HCT116 (cell line): ENCODE measurements at regions not wholly inside any gene's neighbourhood (a gene's known extent, or its start where the extent isn't known, plus 50 kb on each side); places are given as distances from the start of the nearest gene placed in this dataset.

ENCODE experiments used
- ATAC-seq: fragments of 200-7000 bp; cut with Tn5 transposase; 2 replicates; pipeline ENCODE4 v1.9.1; 2020; ENCODE audit warnings: mild to moderate bottlenecking, moderate library complexity
- BruUV-seq: library from RNA; stranded (reverse); fragments of 400-500 nt; replicated peaks from 2 replicates; lab custom pipeline; 2021; lab: Mats Ljungman, UMichigan
- CTCF ChIA-PET: fragments of 300-600 bp; sonication (Branson Sonifier 250); formaldehyde crosslinking; loops from one replicate; lab custom pipeline; 2021; ENCODE audit warnings: antibody characterized with exemption; lab: Charles Lee
- POLR2A ChIA-PET: fragments of 300-600, 350-600 bp; sonication (Branson Sonifier 250); formaldehyde crosslinking; loops from one replicate; lab custom pipeline; 2021; ENCODE audit warnings: antibody characterized with exemption; lab: Charles Lee
- RAD21 ChIA-PET, 2 experiments: fragments of 300-600 bp; sonication (Branson Sonifier 250); formaldehyde crosslinking; loops; one replicate each; lab custom pipeline; 2023; ENCODE audit warnings: low total read pairs in 2 of 2; ENCODE audit not compliant: uncharacterized antibody in 2 of 2, unreplicated experiment in 2 of 2, low non-redundant PET in 1 of 2; lab: Charles Lee
- DNase-seq: peaks from one replicate; pipeline ENCODE4 v3.0.0-alpha.2; 2010; ENCODE audit warnings: low read depth, low spot score
- H2AFZ ChIP-seq: fragments of 200-600 bp; shearing (Covaris generic), sonication (generic); 2 replicates; pipeline ENCODE4 v1.6.1; 2017; ENCODE audit warnings: low read depth, mixed run types, mixed read lengths, antibody characterized with exemption, low read length; ENCODE audit not compliant: poor library complexity, severe bottlenecking
- H3K27ac ChIP-seq: 2 replicates; pipeline ENCODE4 v1.5.1; 2012; ENCODE audit warnings: low read depth, low read length
- H3K27me3 ChIP-seq: fragments of 200-600 bp; sonication (generic); 2 replicates; pipeline ENCODE4 v1.6.1; 2016; ENCODE audit warnings: mixed run types, low read length, mixed read lengths; ENCODE audit not compliant: insufficient read depth
- H3K36me3 ChIP-seq, 2 experiments: fragments of 200-500 bp in 1 of 2; fragments of 200-600 bp in 1 of 2; sonication (Bioruptor generic) in 1 of 2; sonication (generic) in 1 of 2; 2 replicates each; pipeline versions ENCODE4 v1.5.1 to v1.6.1; 2014 to 2016; ENCODE audit warnings: low read length in 2 of 2, inconsistent platforms in 1 of 2, mixed read lengths in 1 of 2, mixed run types in 1 of 2; ENCODE audit not compliant: insufficient read depth in 2 of 2, control insufficient read depth in 1 of 2
- H3K4me1 ChIP-seq, 2 experiments: fragments of 200-600 bp in 1 of 2; sonication (generic) in 1 of 2; 2 replicates each; pipeline versions ENCODE4 v1.5.1 to v1.6.1; 2012 to 2017; ENCODE audit warnings: low read length in 2 of 2, inconsistent platforms in 1 of 2, mild to moderate bottlenecking in 1 of 2, mixed read lengths in 1 of 2, mixed run types in 1 of 2, moderate library complexity in 1 of 2; ENCODE audit not compliant: insufficient read depth in 2 of 2, control insufficient read depth in 1 of 2
- H3K4me2 ChIP-seq: fragments of 200-600 bp; sonication (generic); 2 replicates; pipeline ENCODE4 v1.6.1; 2017; ENCODE audit warnings: mixed run types, low read length, mixed read lengths
- H3K4me3 ChIP-seq, 2 experiments: fragments of 200-600 bp in 1 of 2; sonication (generic) in 1 of 2; replicated peaks in 1 of 2; 2 replicates each; pipeline ENCODE4 v1.5.1; 2011 to 2016; ENCODE audit warnings: low read length in 2 of 2, control low read depth in 1 of 2, low read depth in 1 of 2, mild to moderate bottlenecking in 1 of 2, mixed read lengths in 1 of 2, mixed run types in 1 of 2
- H3K79me2 ChIP-seq: fragments of 200-600 bp; sonication (generic); 2 replicates; pipeline ENCODE4 v1.6.1; 2017; ENCODE audit warnings: mild to moderate bottlenecking, mixed run types, low read length, moderate library complexity, mixed read lengths; ENCODE audit not compliant: insufficient read depth
- H3K9ac ChIP-seq: fragments of 200-600 bp; sonication (generic); 2 replicates; pipeline ENCODE4 v1.6.1; 2016; ENCODE audit warnings: low read length, mixed read lengths
- H3K9me2 ChIP-seq: fragments of 200-600 bp; sonication (generic), shearing (Covaris generic); 2 replicates; pipeline ENCODE4 v1.6.1; 2017; ENCODE audit warnings: mixed run types, mild to moderate bottlenecking, moderate library complexity; ENCODE audit not compliant: insufficient read depth
- H3K9me3 ChIP-seq, 2 experiments: fragments of 200-500 bp in 1 of 2; fragments of 200-600 bp in 1 of 2; sonication (Bioruptor generic) in 1 of 2; sonication (generic) in 1 of 2; 2 replicates each; pipeline ENCODE4 v1.6.1; 2014 to 2017; ENCODE audit warnings: low read length in 2 of 2, mixed read lengths in 2 of 2, inconsistent platforms in 1 of 2, low read depth in 1 of 2, mild to moderate bottlenecking in 1 of 2, mixed run types in 1 of 2, moderate library complexity in 1 of 2; ENCODE audit not compliant: control insufficient read depth in 1 of 2, insufficient read depth in 1 of 2
- H4K20me1 ChIP-seq: fragments of 200-600 bp; sonication (generic), shearing (Covaris generic); 2 replicates; pipeline ENCODE4 v1.6.1; 2017; ENCODE audit warnings: mixed run types, mild to moderate bottlenecking, moderate library complexity; ENCODE audit not compliant: insufficient read depth
- ATF3 ChIP-seq: IDR thresholded peaks from 2 replicates; pipeline ENCODE4 v1.6.1; 2012
- CBX3 ChIP-seq: IDR thresholded peaks from 2 replicates; pipeline ENCODE4 v1.6.1; 2012; ENCODE audit warnings: low read depth
- CEBPB ChIP-seq: IDR thresholded peaks from 2 replicates; pipeline ENCODE4 v1.6.1; 2012; ENCODE audit warnings: low read depth
- EGR1 ChIP-seq: IDR thresholded peaks from 2 replicates; pipeline ENCODE4 v1.6.1; 2012; ENCODE audit warnings: low read depth
- FOSL1 ChIP-seq: IDR thresholded peaks from 2 replicates; pipeline ENCODE4 v1.6.1; 2012; ENCODE audit warnings: low read depth
- JUND ChIP-seq: IDR thresholded peaks from 2 replicates; pipeline ENCODE4 v1.6.1; 2012
- POLR2A ChIP-seq: IDR thresholded peaks from 2 replicates; pipeline ENCODE4 v1.7.0; 2011; ENCODE audit warnings: borderline replicate concordance; ENCODE audit not compliant: insufficient read depth, insufficient read length; ENCODE audit errors: extremely low read depth
- POLR2AphosphoS5 ChIP-seq: IDR thresholded peaks from 2 replicates; pipeline ENCODE4 v1.6.1; 2011; ENCODE audit warnings: mild to moderate bottlenecking, low read depth, low read length, moderate library complexity
- RAD21 ChIP-seq: IDR thresholded peaks from 2 replicates; pipeline ENCODE4 v1.6.1; 2012; ENCODE audit warnings: low read depth, mild to moderate bottlenecking
- REST ChIP-seq: IDR thresholded peaks from 2 replicates; pipeline ENCODE4 v1.6.1; 2012; ENCODE audit warnings: low read depth
- SIN3A ChIP-seq: IDR thresholded peaks from 2 replicates; pipeline ENCODE4 v1.6.1; 2012; ENCODE audit warnings: low read depth
- SRF ChIP-seq: IDR thresholded peaks from 2 replicates; pipeline ENCODE4 v1.6.1; 2012; ENCODE audit warnings: low read depth
- TCF7L2 ChIP-seq: IDR thresholded peaks from 2 replicates; pipeline ENCODE4 v1.7.0; 2011; ENCODE audit warnings: borderline replicate concordance, inconsistent platforms; ENCODE audit not compliant: insufficient read depth, insufficient read length; ENCODE audit errors: extremely low read depth
- ZBTB33 ChIP-seq: IDR thresholded peaks from 2 replicates; pipeline ENCODE4 v1.6.1; 2011; ENCODE audit warnings: mild to moderate bottlenecking, low read length, moderate library complexity; ENCODE audit not compliant: insufficient replicate concordance; ENCODE audit errors: extremely low read depth
- ZFX ChIP-seq: fragments of 450-650 bp; IDR thresholded peaks from 2 replicates; pipeline ENCODE4 v1.6.1; 2017
- ZNF274 ChIP-seq: fragments of 200-500 bp; sonication (Bioruptor generic); IDR thresholded peaks from 2 replicates; pipeline ENCODE4 v1.6.1; 2014; ENCODE audit warnings: mild to moderate bottlenecking, low read depth, low read length, inconsistent platforms
- intact Hi-C: fragments of 100-400 bp; cut with micrococcal nuclease; formaldehyde crosslinking; loops from 2 replicates; pipeline ENCODE4 v1.10.0; 2022

- ChIA-PET RAD21 (no interaction called here), CTCF (no interaction called here)
- H3K9ac ChIP-seq, result no peak overlapping the region
- H3K27me3 ChIP-seq, result peaks cover 3% of the 10 kb centered on the region; the same call in 1 of the 2 replicates
- H3K9me2 ChIP-seq, result no peaks in the 10 kb centered on the region
- H3K4me2 ChIP-seq, result no peak overlapping the region
- H3K79me2 ChIP-seq, result no peaks in the 10 kb centered on the region
- no peaks in the 10 kb centered on the region for H3K9me3 ChIP-seq
- BruUV-seq, result no TSS peak
- TF ChIP-seq ATF3 (no peak), EGR1 (no peak), ZBTB33 (no peak), ZFX (no peak)
- TF ChIP-seq, all 23 proteins: peak for 0
- intact Hi-C loops, result no loop called here
- Histone ChIP-seq H3K27ac (no peak overlapping the region), H2AFZ (no peak overlapping the region), H3K4me1 (no peaks in the 10 kb centered on the region), H3K36me3 (no peaks in the 10 kb centered on the region), H4K20me1 (no peaks in the 10 kb centered on the region), H3K4me3 (no peak overlapping the region)
- ATAC-seq (no peak), DNase-seq (no peak)
- POLR2A ChIA-PET, result no interaction called here
These were observed 523.9 kb downstream of the ADRA2A start for GRCh38 chr10:111600772-111601171.

- no peak overlapping the region for H3K4me3 ChIP-seq
- RAD21 ChIA-PET, result no interaction called here
- H3K9ac ChIP-seq, result no peak overlapping the region
- ATAC-seq (no peak), DNase-seq (no peak)
- H2AFZ ChIP-seq, result no peak overlapping the region
- peaks cover 5% of the 10 kb centered on the region; the same call in 1 of the 2 replicates for H3K27me3 ChIP-seq
- no peaks in the 10 kb centered on the region for H3K36me3 ChIP-seq
- H3K4me1 ChIP-seq, result no peaks in the 10 kb centered on the region
- H3K4me2 ChIP-seq, result no peak overlapping the region
- no peaks in the 10 kb centered on the region for H3K79me2 ChIP-seq
- intact Hi-C loops, result no loop called here
- no peaks in the 10 kb centered on the region for H3K9me2 ChIP-seq
- H4K20me1 ChIP-seq, result no peaks in the 10 kb centered on the region
- H3K9me3 ChIP-seq, result no peaks in the 10 kb centered on the region
- H3K27ac ChIP-seq, result no peak overlapping the region
- no TSS peak for BruUV-seq
- CTCF ChIA-PET, result no interaction called here
- POLR2A ChIA-PET, result no interaction called here
- TF ChIP-seq POLR2A (no peak), ZNF274 (no peak), POLR2AphosphoS5 (no peak), RAD21 (no peak), CEBPB (no peak), REST (no peak), TCF7L2 (no peak), SIN3A (no peak), JUND (no peak), FOSL1 (no peak), SRF (no peak), ATF3 (no peak), CBX3 (no peak)
These were observed 535.4 kb downstream of the ADRA2A start for GRCh38 chr10:111612273-111612672.
